AG04449 (cell line): ENCODE measurements at regions not wholly inside any gene's neighbourhood (a gene's known extent, or its start where the extent isn't known, plus 50 kb on each side); places are given as distances from the start of the nearest gene placed in this dataset.

Experiments
- CTCF ChIA-PET: fragments of 350-600 bp; formaldehyde crosslinking; extraction: SDS; loops from one replicate; lab custom pipeline; 2021; ENCODE audit warnings: antibody characterized with exemption; lab: Yijun Ruan, JAX
- POLR2A ChIA-PET: fragments of 400-600, 350-600 bp; formaldehyde crosslinking; extraction: SDS; loops from one replicate; lab custom pipeline; 2020; ENCODE audit warnings: antibody characterized with exemption, inconsistent platforms; lab: Yijun Ruan, JAX
- DNase-seq: peaks from one replicate; pipeline ENCODE4 v3.0.0-alpha.2; 2010; ENCODE audit warnings: low read depth, low spot score
- H3K4me3 ChIP-seq: 2 replicates; pipeline ENCODE4 v1.5.1; 2011; ENCODE audit warnings: low read depth, mild to moderate bottlenecking, control low read depth, low read length
- CTCF ChIP-seq: IDR thresholded peaks from one replicate; pipeline ENCODE4 v1.5.1; 2011; ENCODE audit warnings: mild to moderate bottlenecking, moderate library complexity, low read length, control low read depth, inconsistent platforms; ENCODE audit not compliant: insufficient read depth; ENCODE audit errors: missing control alignments

- DNase-seq: no peak
- POLR2A ChIA-PET: no interaction called here
- CTCF ChIA-PET: no interaction called here
- TF ChIP-seq CTCF: no peak
- H3K4me3 ChIP-seq: no peak overlapping the region
Observed at GRCh38 chr6:106761160-106761559, 131.8 kb downstream of the QRSL1 start.

GRCh38 chr6:106759112-106759511, 129.7 kb downstream of the QRSL1 start:
- TF ChIP-seq CTCF: no peak
- no peak for DNase-seq
- no peak overlapping the region for H3K4me3 ChIP-seq
- POLR2A ChIA-PET: no interaction called here
- CTCF ChIA-PET: no interaction called here

DNA sequence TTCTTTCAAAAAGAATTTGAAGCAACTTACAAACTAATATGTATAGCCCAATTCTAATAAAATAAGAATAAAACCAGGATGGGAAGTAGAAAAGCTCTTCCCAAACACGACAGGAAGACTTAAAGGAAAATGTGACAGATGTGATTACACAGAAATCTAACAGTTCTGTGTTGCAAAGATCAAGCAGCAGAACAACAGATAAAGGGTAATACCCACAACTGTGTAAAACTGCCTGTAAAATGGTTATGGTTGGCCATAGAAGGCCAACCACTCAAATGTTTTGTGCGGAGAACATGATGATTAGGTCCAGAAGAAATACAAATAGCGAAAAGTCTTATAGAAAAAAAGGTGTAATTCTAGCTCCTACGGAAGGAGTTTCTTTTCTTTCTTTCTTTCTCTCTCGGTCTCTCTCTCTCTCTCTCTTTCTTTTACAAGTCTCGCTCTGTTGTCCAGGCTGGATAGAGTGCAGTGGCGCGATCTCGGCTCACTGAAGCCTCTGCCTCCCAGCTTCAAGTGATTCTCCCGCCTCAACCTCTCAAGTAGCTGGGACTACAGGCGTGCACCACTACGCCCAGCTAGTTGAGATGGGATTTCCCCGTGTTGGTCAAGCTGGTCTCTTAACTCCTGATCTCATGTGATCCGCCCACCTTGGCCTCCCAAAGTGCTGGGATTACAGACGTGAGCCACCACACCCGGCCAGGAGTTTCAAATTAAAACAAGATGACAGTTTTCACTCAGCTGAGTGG, 128.5 kb downstream of the QRSL1 start:
- H3K4me3 ChIP-seq: no peak overlapping the region
- ChIA-PET POLR2A (no interaction called here), CTCF (no interaction called here)
- DNase-seq: no peak
- TF ChIP-seq CTCF: no peak

GRCh38 chr6:106757267-106757666, 127.9 kb downstream of the QRSL1 start:
- DNase-seq: no peak
- ChIA-PET POLR2A (no interaction called here), CTCF (no interaction called here)
- no peak for TF ChIP-seq CTCF
- no peak overlapping the region for H3K4me3 ChIP-seq

GRCh38 chr6:106754215-106754614, 124.8 kb downstream of the QRSL1 start:
- no peak overlapping the region for H3K4me3 ChIP-seq
- ChIA-PET POLR2A (no interaction called here), CTCF (interaction anchor here (1.3 kb wide), 1 partner anchor 11 kb away, joined by 3 read pairs; no protein-coding TSS in a partner anchor)
- no peak for TF ChIP-seq CTCF
- DNase-seq: no peak

GRCh38 chr6:106752641-106753040, 123.3 kb downstream of the QRSL1 start:
- no peak for DNase-seq
- no peak for TF ChIP-seq CTCF
- no peak overlapping the region for H3K4me3 ChIP-seq
- CTCF ChIA-PET: no interaction called here
- POLR2A ChIA-PET: no interaction called here
